ENCODE measurements at regions not wholly inside any gene's neighbourhood (a gene's known extent, or its start where the extent isn't known, plus 50 kb on each side); places are given as distances from the start of the nearest gene placed in this dataset.
"Not testable (repeated sequence)": the region's sequence is repeated elsewhere in the genome, so short reads cannot be mapped to it uniquely, and the experiment has no call there.

GRCh38 chr3:26962492-26963360, 340.2 kb downstream of the LRRC3B start:
- intact Hi-C loops (cut with DNase I) = no loop called here
- DNase-seq (ENCODE audit: missing footprints) (no peak), ATAC-seq (peak; percentile 75)

- ATAC-seq (peak; percentile 26), DNase-seq (ENCODE audit: missing footprints) (no peak)
- intact Hi-C loops (cut with DNase I) = no loop called here
These were observed 340.8 kb downstream of the LRRC3B start for GRCh38 chr3:26963361-26963743.

GRCh38 chr3:26964313-26964712, 341.7 kb downstream of the LRRC3B start:
- intact Hi-C loops (cut with DNase I) = no loop called here
- DNase-seq (ENCODE audit: missing footprints) = no peak
- no peak for ATAC-seq

DNA sequence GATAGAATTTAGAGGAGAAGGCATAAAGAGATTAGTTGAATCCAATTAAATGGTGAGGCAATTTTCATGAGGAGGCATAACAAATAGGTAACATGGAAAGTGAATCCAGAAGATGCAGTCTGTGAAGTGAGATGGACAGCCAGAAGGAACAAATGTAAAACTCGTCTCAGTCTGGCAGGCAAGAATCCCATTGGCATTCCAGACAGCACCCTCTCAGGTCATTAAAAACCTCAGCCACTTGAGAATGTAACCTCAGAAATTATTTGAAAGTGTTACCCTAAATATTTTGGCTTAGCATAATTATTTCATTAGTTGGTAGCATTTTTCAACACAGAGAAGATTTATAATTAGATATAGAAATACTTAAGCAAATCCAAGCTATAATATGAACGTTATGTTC, 342.3 kb downstream of the LRRC3B start:
- ATAC-seq = no peak
- DNase-seq (ENCODE audit: missing footprints) = no peak
- intact Hi-C loops (cut with DNase I) = no loop called here

- ATAC-seq = no peak
- intact Hi-C loops (cut with DNase I) = no loop called here
- no peak for DNase-seq (ENCODE audit: missing footprints)
These were observed 344.9 kb downstream of the LRRC3B start for GRCh38 chr3:26967501-26967900.

GRCh38 chr3:26984416-26985390, 362.1 kb downstream of the LRRC3B start:
- DNase-seq (ENCODE audit: missing footprints) (no peak), ATAC-seq (no peak)
- intact Hi-C loops (cut with DNase I) = no loop called here

DNA sequence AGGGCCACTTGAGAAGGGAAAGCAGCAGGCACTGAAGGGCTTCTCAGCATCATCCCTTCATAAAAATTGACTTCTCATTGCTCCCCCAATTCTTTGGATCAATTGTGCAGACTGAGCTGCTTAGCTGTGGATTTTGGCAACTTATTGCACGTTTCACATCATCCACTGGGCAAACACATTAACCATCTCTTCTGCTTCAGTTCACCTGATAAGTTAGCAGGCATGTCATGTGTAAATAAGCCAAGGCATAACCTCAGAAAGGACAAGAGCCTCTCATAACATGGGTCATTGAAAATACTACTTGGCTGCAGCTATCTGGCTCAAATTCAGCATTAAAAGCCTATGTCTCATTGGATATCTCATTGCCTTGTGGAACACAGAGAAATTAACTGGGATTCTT, 366.5 kb downstream of the LRRC3B start:
- intact Hi-C loops (cut with DNase I) = no loop called here
- no peak for ATAC-seq
- no peak for DNase-seq (ENCODE audit: missing footprints)

GRCh38 chr3:26997226-26997625, 372.0 kb downstream of the NEK10 start:
- DNase-seq (ENCODE audit: missing footprints) (no peak), ATAC-seq (no peak)
- intact Hi-C loops (cut with DNase I) = no loop called here

DNA sequence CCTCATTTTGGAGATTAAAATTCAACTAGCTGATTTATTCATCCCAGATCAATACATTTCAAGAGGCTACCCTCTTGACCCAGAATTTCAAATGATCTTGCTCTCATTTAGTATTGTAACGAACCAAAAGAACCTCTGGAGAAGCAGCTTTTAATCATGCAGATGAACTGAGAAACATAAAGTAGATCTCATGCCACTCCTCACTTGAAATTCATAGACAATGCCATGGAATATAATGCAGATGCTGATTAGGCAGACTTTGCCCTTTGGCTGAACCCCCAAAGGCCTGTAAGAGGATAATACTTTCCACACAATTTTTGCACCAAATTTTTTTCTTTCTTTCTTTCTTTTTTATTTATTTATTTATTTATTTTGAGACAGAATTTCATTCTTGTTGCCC, 358.3 kb downstream of the NEK10 start:
- no peak for ATAC-seq
- DNase-seq (ENCODE audit: missing footprints) = no peak
- intact Hi-C loops (cut with DNase I) = no loop called here

GRCh38 chr3:27022096-27022761, 347.0 kb downstream of the NEK10 start:
- ATAC-seq (no peak), DNase-seq (ENCODE audit: missing footprints) (no peak)
- intact Hi-C loops (cut with DNase I) = no loop called here

DNA sequence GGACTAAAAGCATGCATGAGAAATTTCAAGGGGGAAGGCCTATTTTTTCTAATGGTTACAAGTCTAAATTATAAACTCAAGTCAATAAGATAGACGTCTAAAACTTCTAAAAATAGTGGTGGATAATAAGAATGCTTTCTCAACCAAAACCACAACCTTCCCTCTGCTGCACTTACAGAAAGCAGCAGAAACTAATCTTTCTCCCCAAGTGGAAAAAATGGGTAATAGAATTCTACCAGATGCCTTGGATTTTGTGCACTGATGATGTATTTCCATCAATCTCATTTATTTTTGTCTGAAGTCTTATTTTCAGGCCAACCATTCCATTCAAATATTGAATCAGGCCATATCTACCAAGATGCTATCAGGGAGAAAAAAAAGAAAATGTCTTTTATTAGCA, 344.7 kb downstream of the NEK10 start:
- intact Hi-C loops (cut with DNase I) = no loop called here
- ATAC-seq = no peak
- no peak for DNase-seq (ENCODE audit: missing footprints)

DNA sequence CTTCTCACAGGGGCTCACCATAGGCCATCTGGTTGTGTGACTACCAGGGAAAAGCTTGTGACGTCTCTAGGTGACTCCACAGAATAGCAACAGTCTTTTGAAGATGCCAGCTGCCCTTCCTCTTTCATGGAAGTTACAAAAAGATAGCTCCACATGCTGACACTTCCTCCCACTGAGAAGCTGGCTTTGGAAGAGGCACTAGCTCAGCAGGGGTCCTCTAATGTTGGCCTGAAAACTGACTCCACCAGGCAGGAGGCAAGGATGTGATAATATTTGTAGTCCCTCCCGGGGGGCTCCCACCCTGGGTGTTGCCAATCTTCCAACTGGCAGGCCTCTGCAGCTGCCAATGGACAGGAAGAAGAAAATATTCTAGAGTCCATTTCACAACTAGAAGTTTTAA, 343.5 kb downstream of the NEK10 start:
- intact Hi-C loops (cut with DNase I) = no loop called here
- DNase-seq (ENCODE audit: missing footprints) = peak; percentile 61
- no peak for ATAC-seq

DNA sequence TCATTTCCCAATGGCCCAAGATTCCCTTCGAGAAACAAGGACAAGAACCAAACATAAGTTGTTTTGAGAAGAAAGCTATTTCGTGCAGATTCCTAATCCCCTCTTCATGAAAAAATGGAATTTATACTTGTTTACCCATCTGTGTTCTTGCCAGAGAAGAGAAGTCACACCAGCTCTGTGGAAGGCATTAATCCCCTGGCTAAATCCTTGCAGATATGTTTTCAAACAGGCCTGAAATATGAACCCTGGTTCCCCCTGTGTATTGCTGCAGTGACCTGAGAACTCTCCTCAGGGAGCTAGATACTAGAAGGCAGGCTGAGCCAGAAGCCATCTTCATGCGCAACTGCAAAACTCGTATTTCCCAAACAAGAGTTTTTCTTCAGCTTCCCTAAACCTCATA, 337.7 kb downstream of the NEK10 start:
- intact Hi-C loops (cut with DNase I) = no loop called here
- ATAC-seq (no peak), DNase-seq (ENCODE audit: missing footprints) (no peak)

GRCh38 chr3:27034255-27034654, 334.9 kb downstream of the NEK10 start:
- intact Hi-C loops (cut with DNase I) = no loop called here
- DNase-seq (ENCODE audit: missing footprints) (no peak), ATAC-seq (no peak)

- intact Hi-C loops (cut with DNase I) = no loop called here
- ATAC-seq (no peak), DNase-seq (ENCODE audit: missing footprints) (no peak)
These were observed 328.5 kb downstream of the NEK10 start for GRCh38 chr3:27040674-27041073.

- DNase-seq (ENCODE audit: missing footprints); ATAC-seq; intact Hi-C loops (cut with DNase I): not testable (repeated sequence)
These were observed 326.6 kb downstream of the NEK10 start for GRCh38 chr3:27042541-27042940.

DNA sequence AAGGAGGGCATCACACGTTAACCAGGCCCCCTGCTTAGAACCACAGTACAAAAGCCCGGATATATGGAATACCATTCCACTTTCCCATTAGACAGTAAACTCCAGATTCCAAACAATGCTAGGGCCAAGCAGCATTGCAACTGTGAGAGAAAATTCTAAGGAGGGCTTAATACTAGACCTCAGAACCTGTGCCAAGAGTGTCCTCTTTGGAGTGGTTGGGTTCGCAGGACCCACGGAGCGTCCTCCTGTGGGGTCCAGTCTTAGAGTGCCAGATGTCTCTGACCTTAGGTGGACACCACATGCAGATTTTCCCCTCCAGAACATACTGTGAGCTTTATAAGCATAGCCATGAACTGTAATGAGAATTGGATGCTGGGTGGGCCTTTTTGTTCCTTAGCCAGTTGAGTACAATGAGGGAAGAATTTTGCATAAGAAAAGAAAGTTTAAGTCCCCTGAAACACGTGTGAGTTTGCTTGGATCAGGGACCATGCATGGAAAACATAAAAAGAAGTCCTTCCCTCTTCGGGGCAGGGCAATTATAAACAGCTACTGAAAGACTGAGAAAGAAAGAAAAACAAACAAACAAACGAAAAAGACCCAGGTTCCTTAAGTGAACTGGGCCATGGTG, 325.7 kb downstream of the NEK10 start:
- intact Hi-C loops (cut with DNase I) = no loop called here
- ATAC-seq (no peak), DNase-seq (ENCODE audit: missing footprints) (no peak)

GRCh38 chr3:27044931-27045481, 324.2 kb downstream of the NEK10 start:
- no peak for DNase-seq (ENCODE audit: missing footprints)
- ATAC-seq = no peak
- intact Hi-C loops (cut with DNase I) = no loop called here

- ATAC-seq (no peak), DNase-seq (ENCODE audit: missing footprints) (no peak)
- intact Hi-C loops (cut with DNase I) = no loop called here
These were observed 322.8 kb downstream of the NEK10 start for GRCh38 chr3:27046351-27046750.

Measured in Right ventricle myocardium inferior (tissue), 1 donor.